Left ventricle myocardium inferior (tissue), 1 donor: ENCODE measurements at regions not wholly inside any gene's neighbourhood (a gene's known extent, or its start where the extent isn't known, plus 50 kb on each side); places are given as distances from the start of the nearest gene placed in this dataset.

Experiments
- DNase-seq: peaks from one replicate; pipeline ENCODE4 v3.0.0-alpha.2; 2020
- H3K27ac ChIP-seq: fragments of 200-600 bp; replicated peaks from 2 replicates; pipeline ENCODE4 v1.8.0; 2021
- H3K27me3 ChIP-seq: fragments of 200-600 bp; 2 replicates; pipeline ENCODE4 v1.8.0; 2021; ENCODE audit warnings: low read depth
- H3K36me3 ChIP-seq: fragments of 200-600 bp; 2 replicates; pipeline ENCODE4 v1.8.0; 2021
- H3K4me1 ChIP-seq: fragments of 200-600 bp; 2 replicates; pipeline ENCODE4 v1.8.0; 2021
- H3K4me3 ChIP-seq: fragments of 200-600 bp; 2 replicates; pipeline ENCODE4 v1.8.0; 2021; ENCODE audit warnings: mild to moderate bottlenecking, moderate library complexity
- H3K9me3 ChIP-seq: fragments of 200-600 bp; replicated peaks from 2 replicates; pipeline ENCODE4 v1.8.0; 2021
- intact Hi-C: fragments of 100-400 bp; cut with micrococcal nuclease; formaldehyde crosslinking; loops from one replicate; pipeline ENCODE4 v1.11.0; 2022
- TF ChIP-seq, protein P1 (sequence below): fragments of 200-600 bp; IDR thresholded peaks from 2 replicates; pipeline ENCODE4 v1.8.0; 2021; ENCODE audit warnings: antibody characterized with exemption, mild to moderate bottlenecking, borderline replicate concordance
- donor health status: DM: no; HTN: yes; CAD: no; lungs with severe emphysema.

GRCh38 chr7:17600340-17600752, 301.9 kb downstream of the AHR start:
- H3K27ac ChIP-seq, result no peak overlapping the region
- no peak overlapping the region for H3K4me3 ChIP-seq
- TF ChIP-seq, protein P1, sequence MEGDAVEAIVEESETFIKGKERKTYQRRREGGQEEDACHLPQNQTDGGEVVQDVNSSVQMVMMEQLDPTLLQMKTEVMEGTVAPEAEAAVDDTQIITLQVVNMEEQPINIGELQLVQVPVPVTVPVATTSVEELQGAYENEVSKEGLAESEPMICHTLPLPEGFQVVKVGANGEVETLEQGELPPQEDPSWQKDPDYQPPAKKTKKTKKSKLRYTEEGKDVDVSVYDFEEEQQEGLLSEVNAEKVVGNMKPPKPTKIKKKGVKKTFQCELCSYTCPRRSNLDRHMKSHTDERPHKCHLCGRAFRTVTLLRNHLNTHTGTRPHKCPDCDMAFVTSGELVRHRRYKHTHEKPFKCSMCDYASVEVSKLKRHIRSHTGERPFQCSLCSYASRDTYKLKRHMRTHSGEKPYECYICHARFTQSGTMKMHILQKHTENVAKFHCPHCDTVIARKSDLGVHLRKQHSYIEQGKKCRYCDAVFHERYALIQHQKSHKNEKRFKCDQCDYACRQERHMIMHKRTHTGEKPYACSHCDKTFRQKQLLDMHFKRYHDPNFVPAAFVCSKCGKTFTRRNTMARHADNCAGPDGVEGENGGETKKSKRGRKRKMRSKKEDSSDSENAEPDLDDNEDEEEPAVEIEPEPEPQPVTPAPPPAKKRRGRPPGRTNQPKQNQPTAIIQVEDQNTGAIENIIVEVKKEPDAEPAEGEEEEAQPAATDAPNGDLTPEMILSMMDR, result no peak
- intact Hi-C loops, result no loop called here
- H3K4me1 ChIP-seq, result no peaks in the 10 kb centered on the region
- no peak for DNase-seq
- H3K9me3 ChIP-seq, result peaks cover 10% of the 10 kb centered on the region
- H3K36me3 ChIP-seq, result no peaks in the 10 kb centered on the region
- H3K27me3 ChIP-seq, result no peaks in the 10 kb centered on the region

GRCh38 chr7:17601921-17602320, 303.5 kb downstream of the AHR start:
- no peak for DNase-seq
- H3K4me1 ChIP-seq, result no peaks in the 10 kb centered on the region
- no peaks in the 10 kb centered on the region for H3K36me3 ChIP-seq
- peaks cover 10% of the 10 kb centered on the region for H3K9me3 ChIP-seq
- H3K4me3 ChIP-seq, result no peak overlapping the region
- intact Hi-C loops, result no loop called here
- H3K27ac ChIP-seq, result no peak overlapping the region
- no peaks in the 10 kb centered on the region for H3K27me3 ChIP-seq
- TF ChIP-seq, protein P1, result no peak

DNA sequence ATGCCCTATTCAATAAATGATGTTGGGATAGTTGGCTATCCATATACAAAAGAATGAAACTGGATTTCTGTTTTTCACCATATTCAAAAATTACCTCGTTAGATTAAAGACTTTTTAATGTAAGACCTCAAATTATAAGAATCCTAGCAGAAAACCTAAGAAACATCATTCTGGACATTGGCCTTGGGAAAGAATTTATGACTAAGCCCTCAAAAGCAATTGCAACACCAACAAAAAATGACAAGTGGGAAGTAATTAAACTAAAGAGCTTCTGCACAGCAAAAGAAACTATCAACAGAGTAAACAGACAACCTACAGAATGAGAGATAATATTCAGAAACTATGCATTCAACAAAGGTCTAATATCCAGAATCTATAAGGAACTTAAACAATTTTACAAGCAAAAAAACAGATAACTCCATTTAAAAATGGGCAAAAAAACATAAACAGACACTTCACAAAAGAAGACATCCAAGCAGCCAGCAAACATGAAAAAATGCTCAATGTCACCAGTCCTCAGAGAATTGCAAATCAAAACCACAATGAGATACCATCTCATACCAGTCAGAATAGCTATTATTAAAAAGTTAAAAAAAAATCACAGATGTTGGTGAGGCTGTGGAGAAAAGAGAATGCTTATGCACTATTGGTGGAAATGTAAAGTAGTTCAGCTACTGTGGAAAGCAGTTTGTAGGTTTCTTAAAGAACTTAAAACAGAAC, 309.8 kb downstream of the AHR start:
- no peak for DNase-seq
- H3K36me3 ChIP-seq, result no peaks in the 10 kb centered on the region
- no peak overlapping the region for H3K27ac ChIP-seq
- peaks cover 16% of the 10 kb centered on the region for H3K9me3 ChIP-seq
- H3K27me3 ChIP-seq, result no peaks in the 10 kb centered on the region
- intact Hi-C loops, result no loop called here
- no peak overlapping the region for H3K4me3 ChIP-seq
- H3K4me1 ChIP-seq, result no peaks in the 10 kb centered on the region
- TF ChIP-seq, protein P1, result no peak

DNA sequence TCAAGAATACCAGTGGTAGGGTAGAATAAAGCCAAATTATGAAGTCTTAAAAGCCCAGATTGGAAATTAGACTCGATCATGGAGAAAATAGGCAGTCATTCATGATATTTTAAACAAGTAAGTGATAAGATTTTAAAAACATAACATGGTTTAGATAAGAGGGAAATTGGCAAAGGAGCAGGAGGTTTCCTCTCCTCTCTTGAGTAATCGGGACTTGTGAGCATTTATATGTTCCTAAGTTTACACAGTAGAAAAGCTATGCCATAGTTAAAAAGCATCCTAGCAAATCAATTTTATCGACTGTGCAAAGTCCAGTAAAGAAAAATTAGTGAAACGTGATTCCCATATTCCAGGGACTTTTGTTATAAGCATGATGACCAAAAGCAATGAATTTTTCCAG, 313.2 kb downstream of the AHR start:
- intact Hi-C loops, result no loop called here
- no peak overlapping the region for H3K27ac ChIP-seq
- H3K4me1 ChIP-seq, result no peaks in the 10 kb centered on the region
- DNase-seq, result no peak
- TF ChIP-seq, protein P1, result no peak
- H3K9me3 ChIP-seq, result peaks cover 8% of the 10 kb centered on the region
- H3K36me3 ChIP-seq, result no peaks in the 10 kb centered on the region
- no peaks in the 10 kb centered on the region for H3K27me3 ChIP-seq
- H3K4me3 ChIP-seq, result no peak overlapping the region

DNA sequence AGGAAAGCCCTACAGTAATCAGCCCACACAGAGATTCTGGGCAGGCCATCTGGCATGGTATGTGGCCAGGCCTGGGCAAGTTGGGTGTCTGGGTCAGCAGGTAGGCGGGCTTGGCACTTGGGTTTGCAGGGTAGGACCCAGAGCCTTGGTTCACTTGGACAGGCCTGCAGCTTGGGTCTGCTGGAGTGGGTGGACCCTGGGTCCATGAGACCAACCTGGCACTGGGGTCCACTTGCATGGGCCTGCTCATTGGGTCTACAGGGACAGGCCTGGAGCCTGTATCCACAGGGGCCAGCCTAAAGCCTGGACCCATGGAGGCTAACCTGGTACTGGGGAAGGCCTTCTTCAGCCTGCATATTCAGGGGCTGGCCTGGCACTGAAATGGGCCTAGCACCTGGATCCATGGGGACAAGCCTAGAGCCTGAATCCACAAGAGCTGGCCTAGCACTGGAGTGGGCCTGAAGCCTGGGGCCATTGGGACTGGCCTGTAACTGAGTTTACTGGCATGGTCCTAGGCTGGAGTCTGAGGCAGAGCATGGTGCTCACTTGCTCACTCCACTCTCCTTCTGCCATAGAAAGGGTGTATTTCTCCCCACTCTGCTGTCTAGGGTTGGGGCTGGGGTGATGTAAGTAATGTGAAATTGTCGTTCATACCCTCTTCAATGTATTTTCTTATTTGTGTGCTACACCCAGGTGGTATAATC, 315.0 kb downstream of the AHR start:
- intact Hi-C loops, result no loop called here
- no peak for DNase-seq
- no peak overlapping the region for H3K4me3 ChIP-seq

More for the DNA sequence above, 315.0 kb downstream of the AHR start:
- H3K36me3 ChIP-seq, result no peaks in the 10 kb centered on the region
- TF ChIP-seq, protein P1, result no peak
- H3K27ac ChIP-seq, result no peak overlapping the region
- peaks cover 8% of the 10 kb centered on the region for H3K9me3 ChIP-seq
- H3K4me1 ChIP-seq, result no peaks in the 10 kb centered on the region
- H3K27me3 ChIP-seq, result no peaks in the 10 kb centered on the region
